ENCODE measurements at regions not wholly inside any gene's neighbourhood (a gene's known extent, or its start where the extent isn't known, plus 50 kb on each side); places are given as distances from the start of the nearest gene placed in this dataset.

- Histone ChIP-seq H3K27me3 (ENCODE audit: control insufficient read depth in 2 of 2, insufficient read depth in 2 of 2, low read length in 2 of 2) (no peaks in the 10 kb centered on the region), H3K4me3 (replicated peaks in 1 of 3; ENCODE audit: insufficient read depth in 1 of 3, low read depth in 1 of 3, low read length in 3 of 3) (no peak overlapping the region), H3K79me2 (ENCODE audit: control insufficient read depth, insufficient read depth, low read length) (no peaks in the 10 kb centered on the region), H3K27ac (ENCODE audit: insufficient read depth, low read depth, low read length) (no peak overlapping the region), H4K20me1 (replicated peaks; ENCODE audit: control insufficient read depth, extremely low read depth, insufficient read depth, low read length) (no peaks in the 10 kb centered on the region), H3K36me3 (ENCODE audit: control insufficient read depth in 2 of 2, extremely low read depth in 1 of 2, insufficient read depth in 2 of 2, low read length in 2 of 2) (no peaks in the 10 kb centered on the region), H3K9me1 (replicated peaks; ENCODE audit: control insufficient read depth, extremely low read depth, insufficient read depth, low read length) (no peaks in the 10 kb centered on the region), H3K9me3 (replicated peaks; ENCODE audit: control insufficient read depth, insufficient read depth, low read length) (no peaks in the 10 kb centered on the region), H3K4me2 (ENCODE audit: insufficient read depth, low read length) (no peak overlapping the region), H2AFZ (ENCODE audit: low read depth, low read length) (no peak overlapping the region), H3K4me1 (ENCODE audit: control insufficient read depth, extremely low read depth, insufficient read depth, low read length) (no peaks in the 10 kb centered on the region), H3K9ac (replicated peaks; ENCODE audit: extremely low read depth, insufficient read depth, low read length) (no peak overlapping the region)
- ChIA-PET CTCF (no interaction called here), POLR2A (no interaction called here)
- BruUV-seq (replicated peaks) = no TSS peak
- intact Hi-C loops (cut with micrococcal nuclease) (no loop called here), dilution Hi-C loops (cut with MboI; ENCODE audit: extremely low pct_ligation_motif_present, low sequenced_read_pairs) (no loop called here)
- DNase-seq (ENCODE audit: low read depth, low spot score) = no peak
- no peak for FAIRE-seq
- TF ChIP-seq CTCF (IDR thresholded peaks at IDR 0.05; ENCODE audit: extremely low read depth in 1 of 2, insufficient read depth in 1 of 2, low read depth in 1 of 2, low read length in 2 of 2) (no peak), MYC (IDR thresholded peaks at IDR 0.05; ENCODE audit: low read depth, low read length) (no peak), GATA2 (IDR thresholded peaks at IDR 0.05; ENCODE audit: insufficient read depth, insufficient read length, low read depth, low read length) (no peak), MAX (IDR thresholded peaks at IDR 0.05; ENCODE audit: insufficient read depth, insufficient read length) (no peak), EZH2 (IDR thresholded peaks at IDR 0.05; ENCODE audit: borderline replicate concordance, low read depth, low read length, severe bottlenecking) (no peak), POLR2A (IDR thresholded peaks at IDR 0.05; ENCODE audit: low read depth, low read length) (no peak), JUN (IDR thresholded peaks at IDR 0.05; ENCODE audit: borderline replicate concordance, insufficient read depth, insufficient read length, low read depth) (no peak), FOS (IDR thresholded peaks at IDR 0.05; ENCODE audit: borderline replicate concordance, insufficient read depth, low read length) (no peak), POLR2AphosphoS5 (IDR thresholded peaks at IDR 0.05; ENCODE audit: insufficient read depth, low read depth, low read length) (no peak)
Observed at GRCh38 chr1:96191165-96191564, 530.4 kb upstream of the PTBP2 start.

Data from endothelial cell of umbilical vein (primary cell).